Stimulated activated CD4-positive, alpha-beta T cell treated with anti-CD3 and anti-CD28 coated beads, Interleukin-4, amount 100 ng/mL, for 48 hours (primary cell): ENCODE measurements at regions not wholly inside any gene's neighbourhood (a gene's known extent, or its start where the extent isn't known, plus 50 kb on each side); places are given as distances from the start of the nearest gene placed in this dataset.
"Not testable (repeated sequence)": the region's sequence is repeated elsewhere in the genome, so short reads cannot be mapped to it uniquely, and the experiment has no call there.

Experiments
- DNase-seq, 2 donors: peaks; one replicate each; pipeline ENCODE4 v3.0.0-alpha.2; 2020; ENCODE audit warnings: low read depth in 2 of 2

GRCh38 chr5:117433818-117434217 lies 859.2 kb upstream of the SEMA6A start:
- DNase-seq: no peak

DNA sequence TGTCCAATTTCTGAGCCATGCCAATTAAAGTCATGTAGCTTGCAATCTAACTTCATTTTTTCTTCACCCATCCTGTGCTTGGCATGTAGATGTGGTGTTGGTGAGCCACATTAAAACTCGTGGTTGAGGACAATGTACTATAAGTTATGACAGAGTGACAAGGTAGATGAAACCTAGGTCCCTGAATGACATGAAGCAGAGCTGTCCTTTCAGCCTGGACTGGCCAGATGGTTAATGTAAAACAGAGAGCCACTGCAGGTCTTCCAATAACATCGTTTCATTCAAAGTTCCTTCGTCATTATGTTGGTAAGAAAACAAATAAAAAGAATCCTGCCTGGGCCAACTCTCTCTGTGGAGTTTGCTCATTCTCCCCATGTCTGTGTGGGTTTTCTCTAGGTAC lies 856.5 kb upstream of the SEMA6A start:
- no peak for DNase-seq

- no peak for DNase-seq
Observed at GRCh38 chr5:117425163-117425562, 850.5 kb upstream of the SEMA6A start.

DNA sequence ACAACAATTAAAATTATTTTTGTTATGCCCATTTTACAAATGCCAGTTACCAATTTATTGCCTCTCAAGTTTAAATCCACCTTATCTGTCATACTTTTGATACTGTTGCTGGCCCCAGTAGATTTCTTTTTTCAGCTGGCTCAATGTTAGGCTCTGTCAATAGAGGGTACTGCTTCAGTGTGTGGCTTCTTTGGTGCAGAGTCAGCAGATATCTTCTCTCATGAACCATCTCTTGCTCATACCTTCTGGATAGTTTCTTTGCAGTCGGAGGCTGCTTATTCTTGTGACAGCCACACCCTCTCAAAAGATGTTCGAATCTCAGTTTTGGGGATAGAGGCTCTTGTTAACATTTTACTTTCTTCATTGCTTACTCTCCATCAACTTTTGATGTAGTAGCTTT lies 849.9 kb upstream of the SEMA6A start:
- no peak for DNase-seq

GRCh38 chr5:117417501-117417900 lies 842.9 kb upstream of the SEMA6A start:
- no peak for DNase-seq

DNA sequence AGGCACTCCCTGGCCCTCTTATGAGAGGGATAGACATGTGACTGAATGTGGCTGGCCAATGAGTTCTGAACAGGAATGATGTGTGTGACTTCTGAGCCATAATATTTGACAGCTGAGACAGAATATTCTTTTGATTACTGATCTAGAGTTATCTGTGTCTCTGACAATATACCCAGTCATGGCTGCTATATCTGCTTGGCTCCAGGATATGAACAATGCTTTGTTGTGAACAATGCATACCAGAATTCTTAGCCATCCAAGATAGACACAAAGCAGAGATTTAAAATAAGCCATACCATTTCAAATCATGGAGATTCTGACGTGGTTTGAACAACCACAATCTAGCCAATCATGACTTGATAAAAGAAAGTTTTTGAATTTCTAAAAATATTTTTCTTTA lies 840.3 kb upstream of the SEMA6A start:
- no peak for DNase-seq

- no peak for DNase-seq
Observed at GRCh38 chr5:117411701-117412100, 837.1 kb upstream of the SEMA6A start.

- DNase-seq: no peak
Observed at GRCh38 chr5:117405197-117405596, 830.6 kb upstream of the SEMA6A start.

DNA sequence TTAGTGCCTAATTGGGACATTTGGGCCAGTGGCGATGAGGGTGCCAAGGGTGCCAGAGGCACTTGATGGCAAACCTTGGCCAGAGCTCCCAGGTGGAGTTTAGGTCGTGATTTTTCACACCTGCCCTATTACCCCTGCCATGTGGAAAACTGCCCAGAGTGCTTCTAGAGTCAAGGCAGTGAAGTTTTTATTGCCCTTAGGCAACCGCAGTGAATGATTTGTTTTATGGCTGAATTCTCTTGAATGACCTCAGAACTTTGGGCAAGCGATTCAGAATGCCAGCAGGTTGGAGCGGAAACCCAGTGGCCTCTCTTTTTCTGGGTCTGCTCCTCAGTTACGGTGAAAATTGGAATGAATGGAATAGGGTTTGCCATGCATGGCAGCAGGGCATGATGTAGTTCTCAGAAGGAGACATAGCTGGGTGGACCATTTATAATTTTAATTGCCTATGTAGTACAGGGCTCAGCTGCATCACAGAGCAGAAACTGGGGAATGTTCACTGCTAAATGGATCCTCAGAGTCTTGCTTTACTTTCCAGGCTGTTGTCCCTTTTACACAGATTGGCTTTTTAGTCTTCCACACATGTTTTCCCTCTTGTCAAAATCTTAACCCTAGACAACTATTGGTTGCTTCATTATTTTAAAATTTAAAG lies 820.0 kb upstream of the SEMA6A start:
- DNase-seq: no peak

- DNase-seq: no peak
Observed at GRCh38 chr5:117393125-117393524, 818.5 kb upstream of the SEMA6A start.

DNA sequence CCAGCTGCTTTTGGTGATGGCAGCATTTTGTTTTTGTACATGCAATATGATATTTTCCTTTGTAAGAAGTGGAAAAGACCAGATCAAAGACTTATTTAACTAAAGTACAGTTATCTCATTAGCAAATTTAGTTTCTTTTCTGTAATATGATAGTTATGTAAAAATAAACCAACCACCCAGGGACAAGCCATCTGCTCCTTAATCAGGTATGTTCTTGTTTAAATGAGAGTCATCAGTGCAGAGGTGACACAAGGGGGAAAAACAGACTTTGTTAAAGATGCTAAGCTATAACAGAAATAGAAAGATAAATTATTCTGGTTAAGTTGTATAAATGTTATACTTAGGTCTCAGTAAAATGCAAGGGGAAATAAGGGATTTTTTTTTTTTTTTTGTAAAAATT lies 805.7 kb upstream of the SEMA6A start:
- DNase-seq: no peak

GRCh38 chr5:117379521-117379920 lies 804.9 kb upstream of the SEMA6A start:
- no peak for DNase-seq

- DNase-seq: no peak
Observed at GRCh38 chr5:117376748-117377147, 802.1 kb upstream of the SEMA6A start.

DNA sequence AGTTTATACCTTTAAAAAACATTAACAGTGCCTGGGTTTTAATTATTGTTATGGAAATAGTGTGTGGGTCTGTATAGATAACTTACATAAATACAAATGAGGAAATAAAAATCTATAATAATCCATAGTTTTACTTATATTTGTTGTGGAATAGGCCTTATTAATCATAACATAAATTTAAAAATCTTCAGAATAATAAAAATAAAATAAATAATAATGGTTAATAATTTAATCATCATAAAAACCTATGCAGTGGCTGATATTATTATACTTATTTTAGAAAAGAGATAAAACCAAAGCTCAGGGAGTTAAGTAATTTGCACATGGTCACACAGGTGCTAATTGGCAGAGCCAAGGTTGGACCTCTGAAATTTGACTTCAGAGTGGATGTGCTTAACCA lies 785.3 kb upstream of the SEMA6A start:
- DNase-seq: no peak

- no peak for DNase-seq
Observed at GRCh38 chr5:117357886-117358285, 783.3 kb upstream of the SEMA6A start.

- no peak for DNase-seq
Observed at GRCh38 chr5:117347280-117347679, 772.7 kb upstream of the SEMA6A start.

DNA sequence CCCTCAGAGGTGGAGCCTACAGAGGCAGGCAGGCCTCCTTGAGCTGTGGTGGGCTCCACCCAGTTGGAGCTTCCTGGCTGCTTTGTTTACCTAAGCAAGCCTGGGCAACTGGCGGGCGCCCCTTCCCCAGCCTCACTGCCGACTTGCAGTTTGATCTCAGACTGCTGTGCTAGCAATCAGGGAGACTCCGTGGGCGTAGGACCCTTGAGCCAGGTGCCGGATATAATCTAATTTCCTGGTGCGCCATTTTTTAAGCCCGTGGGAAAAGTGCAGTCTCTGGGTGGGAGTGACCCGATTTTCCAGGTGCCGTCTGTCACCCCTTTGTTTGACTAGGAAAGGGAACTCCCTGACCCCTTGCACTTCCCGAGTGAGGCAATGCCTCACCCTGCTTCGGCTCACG lies 769.1 kb upstream of the SEMA6A start:
- DNase-seq: not testable (repeated sequence)

DNA sequence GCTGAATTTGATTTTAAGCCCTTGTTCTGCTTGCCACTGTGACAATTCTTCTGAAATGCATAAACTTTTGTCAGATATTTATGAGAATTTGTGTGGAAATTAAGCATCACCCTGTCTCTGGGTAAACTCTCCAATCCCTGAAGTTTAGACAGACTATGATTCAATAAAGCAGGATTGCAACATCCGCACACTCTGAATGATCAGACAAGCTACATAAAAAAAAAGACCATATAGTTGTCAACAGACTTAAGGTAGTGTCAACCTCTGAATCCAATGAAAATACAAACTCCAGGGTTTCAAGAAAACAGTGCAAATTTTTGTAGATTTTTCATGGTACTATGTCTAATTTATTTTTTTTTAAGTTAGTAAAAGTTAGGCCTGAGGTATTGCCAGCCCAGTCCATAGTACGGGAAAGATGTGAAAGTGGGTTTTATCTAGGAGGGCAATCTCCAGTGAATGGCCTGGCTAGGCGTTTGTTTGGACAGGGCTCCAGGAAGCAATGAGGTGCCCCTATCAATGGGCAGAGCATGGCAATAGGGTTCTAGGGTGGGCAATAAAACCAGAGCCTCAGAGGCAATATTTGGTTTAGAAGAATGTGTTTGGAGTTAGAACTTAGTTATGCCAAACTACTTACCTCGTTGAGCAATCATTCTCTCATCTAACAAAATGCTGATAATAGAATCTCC lies 762.6 kb upstream of the SEMA6A start:
- no peak for DNase-seq

- no peak for DNase-seq
Observed at GRCh38 chr5:117336208-117336607, 761.6 kb upstream of the SEMA6A start.

DNA sequence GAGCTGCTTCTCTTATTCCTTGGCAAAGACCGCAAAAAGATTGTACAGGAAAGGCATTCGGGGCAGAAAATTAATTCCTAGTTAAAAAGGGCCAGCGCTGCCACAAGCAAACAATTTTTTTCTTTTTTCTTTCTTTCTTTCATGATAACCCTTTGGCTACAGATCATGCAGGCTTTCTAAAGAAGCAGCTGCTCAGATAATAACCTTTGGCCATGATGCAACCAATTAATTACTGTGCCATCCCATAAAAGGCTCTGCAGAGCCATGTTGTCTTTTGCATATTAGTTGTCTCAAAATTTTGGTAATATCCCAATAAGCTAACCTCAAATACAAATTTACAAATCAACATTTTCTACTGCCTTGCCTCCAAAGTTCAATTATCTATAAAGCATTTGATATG lies 758.4 kb upstream of the SEMA6A start:
- DNase-seq: no peak

- no peak for DNase-seq
Observed at GRCh38 chr5:117332341-117332740, 757.7 kb upstream of the SEMA6A start.

DNA sequence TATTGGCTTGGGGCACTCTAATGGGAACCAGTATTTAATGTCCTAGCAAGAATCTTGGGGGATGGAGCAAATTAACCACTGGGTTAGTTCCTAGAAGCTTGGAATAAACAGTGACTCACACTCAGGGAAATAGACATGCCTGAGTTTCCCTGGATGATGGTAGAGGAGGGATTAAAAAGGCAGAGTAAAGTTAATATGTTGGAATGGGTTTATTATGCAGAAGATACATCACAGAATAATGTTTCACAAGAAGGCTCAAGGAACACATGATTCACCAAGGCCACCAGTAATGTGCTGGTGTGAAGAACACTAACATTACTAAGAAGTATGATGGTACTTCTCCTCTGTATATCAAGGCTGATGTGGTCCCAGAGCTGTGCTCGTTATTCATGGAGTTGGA lies 752.9 kb upstream of the SEMA6A start:
- DNase-seq: no peak

GRCh38 chr5:117326997-117327396 lies 752.4 kb upstream of the SEMA6A start:
- DNase-seq: no peak

GRCh38 chr5:117318528-117318927 lies 743.9 kb upstream of the SEMA6A start:
- no peak for DNase-seq
